HG03108 (cell line): ENCODE measurements at regions not wholly inside any gene's neighbourhood (a gene's known extent, or its start where the extent isn't known, plus 50 kb on each side); places are given as distances from the start of the nearest gene placed in this dataset.

ENCODE experiments used
- ATAC-seq: cut with Tn5 transposase; IDR thresholded peaks from one replicate; pipeline ENCODE4 v1.9.1; 2021; ENCODE audit warnings: moderate library complexity; ENCODE audit not compliant: unreplicated experiment

DNA sequence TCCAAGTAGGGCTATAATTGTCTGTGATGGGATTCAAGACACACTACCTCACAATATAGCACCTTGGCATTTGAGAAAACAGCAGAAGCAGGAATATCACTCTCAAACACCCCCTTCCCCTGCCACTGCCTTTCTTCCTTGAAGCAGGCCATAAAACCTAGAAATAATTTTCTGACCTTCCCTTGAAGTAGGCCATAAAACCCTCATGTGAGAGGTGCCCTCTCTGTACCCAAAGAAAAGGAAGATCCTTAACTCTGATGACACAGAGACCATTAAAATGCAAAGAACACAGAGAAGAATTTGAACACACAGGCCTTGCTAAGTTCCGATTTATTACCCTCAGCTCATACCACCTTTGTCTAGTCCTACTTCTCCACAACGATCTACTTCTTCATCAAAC lies 631.7 kb upstream of the CADM1 start:
- ATAC-seq = no peak

DNA sequence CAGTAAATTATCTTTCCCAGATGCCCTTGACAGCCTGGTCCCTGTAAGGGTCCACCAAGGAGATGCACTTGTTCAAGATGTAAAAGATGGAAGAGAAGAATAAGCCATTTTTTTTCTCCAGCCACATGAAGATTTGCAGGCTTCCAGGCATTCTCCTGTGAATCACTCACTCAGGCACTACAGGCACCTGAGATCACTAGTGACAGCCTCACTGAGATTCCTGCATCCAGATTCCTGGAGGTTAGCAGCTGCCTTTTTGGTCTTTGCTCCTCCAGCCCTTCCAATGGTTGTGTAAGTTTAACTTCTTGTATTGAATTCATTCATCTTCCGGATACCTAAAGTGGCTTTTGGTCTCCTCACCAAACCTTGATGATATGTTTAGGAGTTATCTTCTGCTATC lies 630.2 kb upstream of the CADM1 start:
- ATAC-seq = no peak

DNA sequence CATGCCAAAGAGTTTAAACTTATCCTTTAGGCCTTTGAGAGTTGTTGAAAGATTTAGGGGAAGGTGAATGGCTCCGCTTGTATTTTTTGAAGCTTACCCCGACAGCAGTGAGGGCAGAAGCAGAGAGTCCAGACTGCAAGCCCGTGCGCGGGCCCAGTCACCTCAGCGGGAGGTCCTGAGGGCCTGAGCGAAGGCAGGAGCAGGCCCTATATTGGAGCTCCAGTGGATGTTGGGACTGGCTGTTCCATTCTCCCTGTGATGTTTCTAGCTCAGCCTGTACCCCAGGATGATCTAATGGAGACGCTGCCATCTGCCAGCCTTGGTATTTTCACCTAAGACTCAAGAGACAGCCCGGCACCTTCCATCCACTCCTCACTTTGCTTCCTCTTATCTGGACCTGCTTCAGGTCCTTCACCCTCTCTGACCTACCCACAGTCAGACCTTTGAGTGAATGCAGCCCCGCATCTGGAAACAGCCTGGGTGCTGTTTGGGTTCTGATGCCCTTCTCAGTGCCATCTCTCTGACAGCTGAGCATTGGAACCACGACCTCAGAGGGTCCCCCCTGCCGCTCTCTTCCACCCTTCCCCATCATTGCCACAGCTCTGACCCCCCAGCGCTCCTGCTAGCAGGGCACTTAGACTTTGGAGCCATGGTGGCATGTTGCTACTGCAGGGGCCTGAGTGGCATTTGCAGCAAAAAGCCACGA lies 628.2 kb upstream of the CADM1 start:
- ATAC-seq = no peak

DNA sequence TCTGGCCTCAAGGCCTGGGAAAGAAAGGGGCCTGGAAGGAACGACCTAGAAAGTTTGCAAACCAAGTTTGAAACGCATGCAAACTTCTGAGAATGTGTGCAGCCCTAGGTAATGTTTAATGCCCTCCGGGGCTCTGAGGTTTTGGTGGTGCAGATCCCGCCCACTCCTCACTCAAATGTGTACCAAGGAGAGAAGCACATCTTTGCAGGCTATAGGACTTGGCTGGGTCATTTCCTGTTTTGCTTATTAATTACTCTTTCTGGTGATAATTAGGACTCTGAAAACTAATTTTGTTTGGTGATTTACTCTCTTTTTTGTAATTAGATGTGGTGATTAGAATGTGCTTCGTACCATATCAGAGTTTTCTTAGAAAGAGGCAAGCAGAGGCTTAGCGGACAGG lies 625.9 kb upstream of the CADM1 start:
- ATAC-seq = no peak

DNA sequence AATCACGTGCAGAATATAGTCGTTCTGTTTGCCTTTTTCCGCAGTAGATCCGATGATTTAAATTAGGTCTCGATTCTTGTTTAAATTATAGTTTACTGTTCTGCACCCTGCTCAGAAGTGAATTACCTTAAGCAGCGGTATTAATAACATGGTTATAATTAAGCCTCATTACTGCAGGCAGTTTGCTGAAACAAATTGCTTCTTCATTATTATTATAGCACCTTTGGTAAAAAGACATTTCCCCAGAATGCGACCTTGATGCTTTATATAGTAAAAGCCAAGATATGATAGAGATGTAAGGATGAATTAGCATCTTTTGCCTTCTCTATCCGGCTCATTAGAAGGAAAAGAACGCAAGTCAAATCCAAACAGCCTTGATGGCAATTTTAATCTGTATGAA lies 625.2 kb upstream of the CADM1 start:
- ATAC-seq = no peak

DNA sequence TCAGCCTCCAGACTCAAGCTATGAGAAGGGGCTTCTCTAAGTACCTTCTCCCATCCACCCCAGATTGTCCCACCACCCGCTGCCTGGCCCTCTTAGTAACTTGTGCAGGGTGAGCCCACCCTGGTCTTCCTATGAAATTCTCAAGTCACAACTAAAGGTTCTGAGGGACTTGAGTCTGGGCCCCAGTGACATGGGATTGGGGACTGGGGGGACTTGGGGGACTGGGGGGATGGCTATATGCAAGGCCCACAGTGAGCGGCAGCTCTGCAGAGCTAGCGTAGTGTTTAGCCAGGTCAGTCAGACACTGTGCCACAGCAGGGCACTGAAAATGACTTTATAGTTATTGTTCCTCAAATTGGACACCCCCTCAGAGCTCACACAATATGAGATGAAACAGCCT lies 622.3 kb upstream of the CADM1 start:
- ATAC-seq = no peak

DNA sequence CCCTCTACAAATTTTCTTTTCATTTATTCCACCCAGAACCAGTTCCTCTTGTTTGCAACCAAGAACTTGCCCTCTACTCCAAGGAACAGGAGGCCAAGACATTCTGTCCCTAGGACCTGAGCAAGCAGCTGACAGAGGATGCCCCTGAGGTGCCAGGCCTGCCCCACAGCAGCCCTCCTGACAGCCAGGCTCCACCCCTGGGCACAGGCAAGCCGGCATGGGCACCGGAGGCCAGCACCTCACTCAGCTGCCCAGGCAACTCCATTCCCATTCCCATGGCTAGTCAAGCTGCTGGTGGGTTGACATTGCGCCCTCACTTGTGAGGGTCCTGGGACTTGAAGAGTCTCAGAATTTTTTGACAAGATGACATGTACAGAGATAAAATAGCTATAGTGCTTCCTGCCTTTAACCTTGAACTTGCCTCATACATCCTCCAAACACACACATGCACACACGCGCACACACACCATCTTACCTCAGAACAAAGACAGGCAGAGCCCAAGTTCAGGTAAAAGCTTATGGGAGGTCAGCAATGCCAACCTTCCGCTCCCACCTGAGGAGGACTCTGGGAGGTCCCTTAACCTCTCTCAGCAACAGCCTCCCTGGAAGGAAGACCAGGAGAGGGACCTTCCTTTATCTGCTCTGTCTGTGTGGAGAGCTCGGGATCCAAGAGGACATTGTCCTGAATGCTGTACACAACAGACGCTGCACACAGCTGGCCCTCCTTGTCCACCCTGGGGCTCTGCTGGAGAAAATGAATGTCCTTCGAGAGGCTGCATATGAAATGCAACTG lies 620.9 kb upstream of the CADM1 start:
- ATAC-seq = no peak

DNA sequence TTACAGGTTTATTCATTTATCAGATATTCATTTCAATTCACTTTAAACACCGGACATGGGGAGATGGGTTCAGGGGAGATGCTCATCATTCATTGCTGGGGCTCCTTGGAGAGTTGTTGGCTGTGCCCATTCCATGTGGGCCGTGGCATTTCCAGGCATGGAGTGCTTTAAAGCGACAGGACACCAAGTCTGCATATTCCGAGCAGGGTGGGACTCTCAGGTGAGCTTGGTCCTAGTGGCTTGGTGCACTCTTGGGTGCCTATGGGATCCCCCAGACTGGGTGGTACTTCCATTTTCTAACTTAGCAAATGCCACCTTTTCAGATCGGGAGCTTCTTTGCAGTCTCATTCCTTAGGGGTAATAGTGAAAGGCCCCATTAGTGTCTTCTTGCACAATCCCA lies 619.5 kb upstream of the CADM1 start:
- no peak for ATAC-seq

DNA sequence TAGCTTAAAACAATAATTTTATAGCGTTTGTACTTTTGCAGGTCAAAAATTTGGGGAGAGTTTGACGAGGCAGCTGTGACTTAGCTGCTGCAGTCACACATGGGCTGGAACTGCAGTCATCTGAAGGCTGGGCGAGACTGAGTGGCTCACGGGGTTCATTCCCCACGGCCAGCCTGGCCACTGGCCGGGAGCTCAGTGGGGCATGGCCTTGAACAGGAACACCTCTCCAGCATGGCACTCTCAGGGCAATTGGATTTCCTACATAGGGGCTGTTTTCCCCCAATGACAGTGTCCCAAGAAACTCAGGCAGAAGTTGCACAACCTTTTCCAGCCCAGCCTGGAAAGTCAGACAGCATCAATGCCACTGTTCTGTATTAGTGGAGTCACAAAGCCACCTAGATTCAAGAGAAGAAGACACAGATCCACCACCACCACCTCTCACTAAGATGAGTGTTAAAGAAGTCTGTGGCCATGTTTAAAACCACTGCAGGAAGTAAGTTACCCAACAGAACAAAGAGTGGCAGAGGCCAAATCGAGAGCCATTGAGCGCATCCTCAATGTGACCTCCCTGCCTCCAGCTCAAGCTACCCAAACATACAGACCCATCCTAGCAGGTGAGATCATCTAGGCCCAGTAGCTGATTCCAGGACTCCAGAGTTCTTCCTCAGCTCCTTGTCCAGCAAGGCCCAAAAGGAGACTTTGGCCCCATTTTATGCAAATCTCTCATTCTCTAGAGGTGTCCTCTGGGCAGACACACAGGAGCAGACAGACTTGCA lies 618.7 kb upstream of the CADM1 start:
- no peak for ATAC-seq

DNA sequence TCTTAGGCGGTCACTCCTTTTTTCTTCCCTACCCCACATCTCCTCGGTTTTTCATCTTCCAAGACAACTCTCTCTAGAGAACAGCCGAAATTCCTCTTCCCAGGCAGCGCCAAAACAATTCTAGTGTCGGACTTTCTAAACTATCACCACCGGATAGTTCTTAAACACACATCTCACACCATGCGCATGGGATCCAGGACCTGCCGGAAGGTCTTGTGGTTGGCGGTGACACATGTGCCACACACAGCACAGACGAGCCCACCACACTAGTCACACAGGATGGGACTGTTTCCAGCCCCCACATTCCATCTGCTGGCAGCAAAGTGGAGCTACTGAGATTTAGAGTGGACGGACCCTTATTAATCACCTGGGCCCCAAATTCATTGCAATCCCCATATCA lies 614.9 kb upstream of the CADM1 start:
- no peak for ATAC-seq

DNA sequence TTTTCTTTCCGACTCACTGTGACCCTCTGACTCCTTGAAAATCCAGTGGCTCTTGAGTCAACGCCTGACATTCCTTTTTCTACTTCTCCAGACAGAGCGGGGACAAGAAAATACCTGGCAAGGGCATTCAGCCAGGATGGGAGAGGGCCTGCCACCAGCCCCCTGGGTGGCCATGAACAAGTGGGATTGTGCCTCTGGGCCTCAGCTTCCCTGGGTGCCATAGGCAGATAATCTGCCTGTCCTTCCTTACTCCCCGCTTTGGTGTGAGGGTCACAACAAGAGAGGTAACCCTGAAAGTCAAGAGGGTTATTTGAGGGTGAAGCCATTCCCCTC lies 613.9 kb upstream of the CADM1 start:
- ATAC-seq = no peak

DNA sequence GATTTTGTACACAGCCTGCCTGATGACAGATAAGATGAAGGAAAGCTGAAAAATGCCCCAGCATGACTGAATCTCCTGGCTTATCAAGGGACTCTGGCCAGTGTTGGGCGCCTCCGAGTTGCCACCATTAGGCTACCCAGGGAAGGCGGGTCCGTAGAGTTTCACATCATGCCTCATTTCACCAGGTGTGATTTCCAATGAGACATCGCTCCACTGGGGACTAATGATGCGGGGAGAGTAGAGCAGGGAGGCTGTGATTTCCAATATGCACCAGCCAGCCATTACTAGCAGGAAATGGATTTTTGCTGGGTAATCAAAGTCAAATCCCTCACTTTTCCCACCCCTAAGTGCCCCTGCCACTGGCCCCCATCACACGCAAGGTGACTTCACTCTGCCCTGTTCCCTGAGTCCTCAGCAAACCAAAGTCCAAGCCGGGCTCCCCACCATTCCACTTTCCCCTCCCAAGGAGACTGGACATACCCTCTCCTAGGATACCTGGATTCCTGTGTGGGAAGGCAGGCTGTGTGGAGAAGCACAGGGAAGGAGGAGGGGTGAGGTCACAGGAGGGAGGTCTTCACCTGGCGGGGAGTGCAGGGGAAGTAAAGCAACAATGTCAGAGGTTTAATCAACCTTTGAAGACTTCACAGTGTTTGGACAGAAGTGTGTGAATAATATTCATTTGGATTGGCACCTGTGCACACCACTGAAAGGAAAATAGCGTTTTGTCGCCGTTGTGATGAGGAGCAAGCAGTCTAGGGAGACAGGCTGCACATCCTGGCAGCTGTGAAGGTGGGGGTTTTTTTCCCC lies 613.3 kb upstream of the CADM1 start:
- no peak for ATAC-seq

DNA sequence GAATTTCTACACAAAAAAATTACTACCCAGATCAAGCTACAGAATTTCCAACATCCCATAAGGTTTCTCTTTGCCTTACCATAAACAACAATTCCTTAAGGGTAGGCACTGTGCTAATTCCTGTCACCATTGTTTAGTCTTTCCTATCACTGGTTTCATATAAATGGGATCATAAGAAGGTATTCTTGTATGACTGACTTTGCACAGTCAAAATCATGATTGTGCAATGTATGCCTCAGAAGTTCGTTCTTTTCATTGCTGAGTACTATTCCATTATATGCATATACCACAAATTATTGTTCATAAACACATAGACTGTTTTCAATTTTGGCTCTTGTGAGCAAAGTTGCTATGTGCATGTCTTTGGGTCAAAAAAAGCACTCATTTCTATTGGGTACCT lies 611.6 kb upstream of the CADM1 start:
- no peak for ATAC-seq

DNA sequence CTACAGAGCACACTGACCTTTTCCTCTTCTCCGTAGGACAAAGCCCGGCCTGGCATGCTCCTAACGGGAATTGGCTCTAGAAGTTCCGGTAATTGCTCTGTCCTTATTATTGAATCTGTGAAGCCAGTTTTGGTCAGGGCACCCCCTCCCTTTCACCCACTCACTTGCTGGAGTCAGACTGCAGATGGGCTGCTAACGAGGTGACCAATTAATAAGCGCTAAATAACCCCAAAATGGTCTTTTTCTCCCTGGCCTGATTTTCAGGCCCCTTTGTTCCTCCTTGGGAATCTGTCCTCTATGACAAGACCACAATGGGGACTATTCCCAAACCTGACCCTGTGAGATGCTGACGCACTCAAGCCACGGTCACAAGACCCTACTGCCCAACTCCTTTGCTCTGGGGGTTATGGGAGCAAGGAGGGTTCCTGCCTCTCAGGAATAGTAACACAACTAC lies 610.0 kb upstream of the CADM1 start:
- ATAC-seq = no peak

DNA sequence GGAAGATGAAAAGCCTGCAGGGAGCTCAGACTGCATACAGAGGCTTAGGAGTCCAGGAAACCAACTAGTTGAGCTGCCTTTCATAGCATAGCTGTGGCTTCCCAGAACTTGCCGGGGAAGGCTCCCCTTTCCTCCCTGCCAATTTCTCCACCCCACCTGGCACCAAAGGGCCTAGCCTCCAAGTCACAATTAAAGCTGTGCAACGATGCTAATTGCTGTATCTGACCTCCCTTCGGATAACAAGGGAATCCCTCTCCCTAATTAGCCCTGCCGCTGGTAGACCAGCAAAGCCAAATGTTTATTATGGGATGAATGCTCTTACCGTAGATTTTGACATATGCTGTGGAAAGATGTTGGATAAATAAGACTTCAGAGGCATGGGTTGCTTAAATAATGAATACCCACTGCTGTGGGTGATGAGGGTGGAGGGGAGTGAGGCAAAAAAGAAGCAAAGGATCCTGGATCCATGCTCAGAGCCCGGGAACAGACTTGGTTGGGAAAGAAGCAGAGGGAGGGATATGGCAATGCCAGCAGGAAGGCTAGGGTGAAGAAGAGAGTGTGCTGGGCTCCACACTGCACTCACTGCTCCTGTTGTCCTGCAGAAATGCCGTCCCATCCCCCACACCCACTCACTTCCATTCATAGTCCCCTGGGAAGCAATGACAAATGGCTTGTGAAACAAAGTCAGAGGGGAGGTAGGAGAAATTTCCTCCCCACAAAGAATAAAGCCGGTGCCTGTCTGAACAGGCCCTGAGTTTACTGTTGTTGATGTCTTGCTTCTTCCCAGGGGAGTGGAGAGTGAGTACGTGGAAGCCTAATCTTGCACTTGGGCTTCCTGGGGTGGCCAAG lies 608.1 kb upstream of the CADM1 start:
- no peak for ATAC-seq

DNA sequence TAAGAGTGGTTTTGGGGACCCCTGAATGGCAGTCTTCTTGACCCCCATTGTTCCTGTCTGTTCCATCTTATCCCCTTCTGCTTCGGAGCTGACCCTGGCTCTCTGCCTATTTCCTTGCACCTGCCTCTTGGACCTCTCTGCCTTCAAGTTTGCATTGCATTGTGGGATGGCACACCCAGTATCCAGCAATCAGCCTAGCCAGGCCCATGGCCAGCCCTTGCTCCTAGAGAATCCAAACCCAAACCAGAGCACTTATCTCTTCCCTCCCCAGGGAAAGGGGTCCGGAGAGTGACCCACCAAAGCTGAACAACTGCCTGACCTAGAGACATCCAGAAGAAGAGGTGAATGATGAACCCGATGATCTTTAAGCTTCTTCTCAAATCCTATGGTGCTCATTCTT lies 607.3 kb upstream of the CADM1 start:
- ATAC-seq = no peak

DNA sequence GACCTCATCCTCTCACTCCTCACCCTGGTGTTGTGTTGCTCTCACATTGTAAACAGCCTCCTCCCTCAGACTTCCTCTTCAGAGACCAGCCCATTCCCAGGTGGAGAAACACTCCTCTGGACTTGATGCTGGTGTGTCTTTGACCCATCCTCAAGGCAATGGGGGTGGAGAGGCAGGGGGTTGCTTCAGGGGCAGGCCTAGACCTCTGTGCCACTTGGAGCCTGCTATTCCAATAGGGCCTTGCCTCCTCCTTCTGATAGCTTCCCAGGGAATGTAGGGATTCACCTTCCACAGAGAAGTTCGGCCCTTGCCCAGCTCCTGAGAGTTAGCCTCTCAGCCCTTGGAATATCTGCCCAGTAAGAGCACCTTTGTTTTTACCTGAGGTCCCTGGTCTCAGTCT lies 606.6 kb upstream of the CADM1 start:
- no peak for ATAC-seq

DNA sequence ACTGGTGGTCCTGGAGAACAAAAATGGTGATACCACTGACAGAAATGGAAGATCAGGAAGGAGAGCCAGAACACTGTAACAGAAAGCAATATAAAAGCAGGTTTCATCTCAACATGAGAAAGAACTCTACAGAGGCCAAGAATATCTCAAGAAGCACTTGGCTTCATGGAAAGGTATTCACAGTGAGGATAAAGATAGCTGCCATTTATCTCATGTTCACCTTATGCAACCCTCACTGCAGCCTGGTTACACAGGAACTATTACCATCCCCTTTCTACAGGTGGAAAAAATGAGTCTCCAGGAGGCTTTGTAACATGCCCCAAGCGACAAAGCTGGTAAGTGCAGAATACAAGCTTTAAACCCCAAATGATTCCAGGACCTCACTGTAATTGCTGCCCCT lies 606.1 kb upstream of the CADM1 start:
- ATAC-seq = no peak

DNA sequence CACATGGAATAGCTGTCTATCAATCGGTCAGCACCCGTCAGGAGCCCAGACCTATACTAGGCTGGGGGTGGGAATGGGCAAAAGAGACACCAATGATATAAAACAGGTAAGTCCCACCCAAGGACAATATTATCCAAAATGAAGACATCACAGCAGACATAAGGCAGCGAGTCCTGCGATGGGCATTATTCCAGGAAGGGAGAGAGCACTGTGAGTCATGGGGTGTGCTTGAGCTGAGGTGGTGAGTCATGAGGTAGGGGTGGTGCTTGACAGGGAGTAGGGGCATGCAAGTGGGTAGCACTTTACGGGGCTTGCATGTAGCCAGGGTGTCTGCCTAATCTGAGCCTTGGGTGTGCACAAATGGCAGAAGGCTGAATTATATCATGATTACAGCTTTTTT lies 605.0 kb upstream of the CADM1 start:
- ATAC-seq = no peak

DNA sequence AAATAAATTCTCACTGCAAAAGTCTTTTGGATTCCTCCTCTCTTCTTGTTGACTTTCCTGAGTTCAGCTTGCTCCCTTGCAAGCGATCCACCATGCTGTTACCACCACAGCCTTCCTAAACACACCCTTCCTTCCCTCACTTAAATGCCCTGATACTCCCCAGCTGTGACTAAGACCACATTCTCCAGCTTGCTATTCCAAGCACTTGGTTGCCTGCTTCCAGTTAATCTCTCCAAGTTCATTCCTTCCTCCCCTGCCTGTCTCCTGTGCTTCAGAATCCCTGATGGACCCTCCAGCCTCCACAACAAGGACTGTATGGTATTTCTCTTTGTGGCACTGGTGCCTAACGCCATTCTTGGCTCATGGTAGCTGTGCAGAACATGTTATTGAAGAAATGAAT lies 603.9 kb upstream of the CADM1 start:
- ATAC-seq = no peak
